PC-3 (cell line): ENCODE measurements at regions not wholly inside any gene's neighbourhood (a gene's known extent, or its start where the extent isn't known, plus 50 kb on each side); places are given as distances from the start of the nearest gene placed in this dataset.

ENCODE experiments used
- EZH2 ChIP-seq: fragments of 300-600 bp; sonication (generic); IDR thresholded peaks from one replicate; pipeline ENCODE4 v1.6.1; 2017; ENCODE audit warnings: antibody characterized with exemption, mild to moderate bottlenecking, low read length; ENCODE audit not compliant: unreplicated experiment
- EZH2phosphoT487 ChIP-seq: fragments of 300-600 bp; sonication (generic); IDR thresholded peaks from 2 replicates; pipeline ENCODE4 v1.6.1; 2018; ENCODE audit warnings: mild to moderate bottlenecking, antibody characterized with exemption, low read length, borderline replicate concordance
- TF ChIP-seq, protein P1 (sequence below): fragments of 300-600 bp; sonication (generic); conservative IDR thresholded peaks from 2 replicates; pipeline ENCODE4 v1.5.1; 2017; ENCODE audit warnings: antibody characterized with exemption, low read depth, mild to moderate bottlenecking, low read length

DNA sequence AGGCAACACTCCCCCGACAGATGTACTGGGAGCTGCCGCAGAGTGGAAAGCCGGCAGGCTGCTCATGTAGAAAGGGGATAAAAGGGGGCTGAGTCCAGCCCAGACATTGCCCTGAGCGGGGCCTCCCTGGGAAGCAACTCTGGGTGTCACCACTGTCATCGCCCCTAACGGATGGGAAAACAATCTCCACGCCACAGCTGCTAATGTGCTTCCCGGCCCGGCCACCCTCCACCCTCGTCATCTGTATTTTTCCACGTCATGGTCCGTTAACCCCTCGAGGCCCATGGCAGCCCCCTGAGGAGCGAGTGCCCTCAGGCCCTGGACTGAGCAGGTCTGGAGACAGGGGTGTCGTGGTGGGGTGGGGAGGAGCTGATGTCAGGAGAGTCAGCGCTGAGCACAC, 227.4 kb downstream of the DLL1 start:
- TF ChIP-seq, protein P1, sequence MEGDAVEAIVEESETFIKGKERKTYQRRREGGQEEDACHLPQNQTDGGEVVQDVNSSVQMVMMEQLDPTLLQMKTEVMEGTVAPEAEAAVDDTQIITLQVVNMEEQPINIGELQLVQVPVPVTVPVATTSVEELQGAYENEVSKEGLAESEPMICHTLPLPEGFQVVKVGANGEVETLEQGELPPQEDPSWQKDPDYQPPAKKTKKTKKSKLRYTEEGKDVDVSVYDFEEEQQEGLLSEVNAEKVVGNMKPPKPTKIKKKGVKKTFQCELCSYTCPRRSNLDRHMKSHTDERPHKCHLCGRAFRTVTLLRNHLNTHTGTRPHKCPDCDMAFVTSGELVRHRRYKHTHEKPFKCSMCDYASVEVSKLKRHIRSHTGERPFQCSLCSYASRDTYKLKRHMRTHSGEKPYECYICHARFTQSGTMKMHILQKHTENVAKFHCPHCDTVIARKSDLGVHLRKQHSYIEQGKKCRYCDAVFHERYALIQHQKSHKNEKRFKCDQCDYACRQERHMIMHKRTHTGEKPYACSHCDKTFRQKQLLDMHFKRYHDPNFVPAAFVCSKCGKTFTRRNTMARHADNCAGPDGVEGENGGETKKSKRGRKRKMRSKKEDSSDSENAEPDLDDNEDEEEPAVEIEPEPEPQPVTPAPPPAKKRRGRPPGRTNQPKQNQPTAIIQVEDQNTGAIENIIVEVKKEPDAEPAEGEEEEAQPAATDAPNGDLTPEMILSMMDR, result no peak
- TF ChIP-seq EZH2 (no peak), EZH2phosphoT487 (no peak)
